ENCODE measurements at regions not wholly inside any gene's neighbourhood (a gene's known extent, or its start where the extent isn't known, plus 50 kb on each side); places are given as distances from the start of the nearest gene placed in this dataset.

GRCh38 chr6:19757036-19757435, 80.1 kb upstream of the ID4 start:
- TF ChIP-seq, protein P1, sequence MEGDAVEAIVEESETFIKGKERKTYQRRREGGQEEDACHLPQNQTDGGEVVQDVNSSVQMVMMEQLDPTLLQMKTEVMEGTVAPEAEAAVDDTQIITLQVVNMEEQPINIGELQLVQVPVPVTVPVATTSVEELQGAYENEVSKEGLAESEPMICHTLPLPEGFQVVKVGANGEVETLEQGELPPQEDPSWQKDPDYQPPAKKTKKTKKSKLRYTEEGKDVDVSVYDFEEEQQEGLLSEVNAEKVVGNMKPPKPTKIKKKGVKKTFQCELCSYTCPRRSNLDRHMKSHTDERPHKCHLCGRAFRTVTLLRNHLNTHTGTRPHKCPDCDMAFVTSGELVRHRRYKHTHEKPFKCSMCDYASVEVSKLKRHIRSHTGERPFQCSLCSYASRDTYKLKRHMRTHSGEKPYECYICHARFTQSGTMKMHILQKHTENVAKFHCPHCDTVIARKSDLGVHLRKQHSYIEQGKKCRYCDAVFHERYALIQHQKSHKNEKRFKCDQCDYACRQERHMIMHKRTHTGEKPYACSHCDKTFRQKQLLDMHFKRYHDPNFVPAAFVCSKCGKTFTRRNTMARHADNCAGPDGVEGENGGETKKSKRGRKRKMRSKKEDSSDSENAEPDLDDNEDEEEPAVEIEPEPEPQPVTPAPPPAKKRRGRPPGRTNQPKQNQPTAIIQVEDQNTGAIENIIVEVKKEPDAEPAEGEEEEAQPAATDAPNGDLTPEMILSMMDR (IDR thresholded peaks at IDR 0.05; ENCODE audit: control extremely low read depth in 1 of 3, insufficient read depth in 1 of 3, low read depth in 1 of 3, low read length in 3 of 3) = no peak
- TF ChIP-seq POLR2A (IDR thresholded peaks at IDR 0.05; ENCODE audit: control extremely low read depth in 1 of 2, low read depth in 2 of 2, low read length in 2 of 2) (no peak), KDM1A (IDR thresholded peaks at IDR 0.05; ENCODE audit: borderline replicate concordance, low read length) (no peak), EZH2 (IDR thresholded peaks at IDR 0.05; ENCODE audit: low read depth, low read length, severe bottlenecking) (no peak), RAD21 (IDR thresholded peaks at IDR 0.05 in 1 of 2, conservative IDR thresholded peaks at IDR 0.05 in 1 of 2; ENCODE audit: low read depth in 2 of 2, low read length in 2 of 2) (no peak), POLR2AphosphoS5 (IDR thresholded peaks at IDR 0.05; ENCODE audit: low read depth, low read length) (no peak), HDAC6 (IDR thresholded peaks at IDR 0.05; ENCODE audit: low read depth, low read length) (no peak), CREB1 (IDR thresholded peaks at IDR 0.05) (no peak), YY1 (IDR thresholded peaks at IDR 0.05; ENCODE audit: low read depth, low read length) (no peak)
- TF ChIP-seq, protein P2, sequence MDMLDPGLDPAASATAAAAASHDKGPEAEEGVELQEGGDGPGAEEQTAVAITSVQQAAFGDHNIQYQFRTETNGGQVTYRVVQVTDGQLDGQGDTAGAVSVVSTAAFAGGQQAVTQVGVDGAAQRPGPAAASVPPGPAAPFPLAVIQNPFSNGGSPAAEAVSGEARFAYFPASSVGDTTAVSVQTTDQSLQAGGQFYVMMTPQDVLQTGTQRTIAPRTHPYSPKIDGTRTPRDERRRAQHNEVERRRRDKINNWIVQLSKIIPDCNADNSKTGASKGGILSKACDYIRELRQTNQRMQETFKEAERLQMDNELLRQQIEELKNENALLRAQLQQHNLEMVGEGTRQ (IDR thresholded peaks at IDR 0.05; ENCODE audit: low read length) = no peak
- TF ChIP-seq, protein P3, sequence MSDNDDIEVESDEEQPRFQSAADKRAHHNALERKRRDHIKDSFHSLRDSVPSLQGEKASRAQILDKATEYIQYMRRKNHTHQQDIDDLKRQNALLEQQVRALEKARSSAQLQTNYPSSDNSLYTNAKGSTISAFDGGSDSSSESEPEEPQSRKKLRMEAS (IDR thresholded peaks at IDR 0.05) = no peak

Data from H1 (cell line).